Activated CD4-positive, alpha-beta T cell treated with anti-CD3 and anti-CD28 coated beads, Interleukin-2, Interleukin-4, amounts not matched to agents 100 ng/mL and 50 ng/mL, durations not matched to agents 16 hours and 8 hours (primary cell): ENCODE measurements at regions not wholly inside any gene's neighbourhood (a gene's known extent, or its start where the extent isn't known, plus 50 kb on each side); places are given as distances from the start of the nearest gene placed in this dataset.
A peak's percentile ranks its signal among the peaks of the same experiment; 100 is the strongest.

Experiments
- DNase-seq: peaks from one replicate; pipeline ENCODE4 v3.0.0-alpha.2; 2020; ENCODE audit warnings: low spot score

DNA sequence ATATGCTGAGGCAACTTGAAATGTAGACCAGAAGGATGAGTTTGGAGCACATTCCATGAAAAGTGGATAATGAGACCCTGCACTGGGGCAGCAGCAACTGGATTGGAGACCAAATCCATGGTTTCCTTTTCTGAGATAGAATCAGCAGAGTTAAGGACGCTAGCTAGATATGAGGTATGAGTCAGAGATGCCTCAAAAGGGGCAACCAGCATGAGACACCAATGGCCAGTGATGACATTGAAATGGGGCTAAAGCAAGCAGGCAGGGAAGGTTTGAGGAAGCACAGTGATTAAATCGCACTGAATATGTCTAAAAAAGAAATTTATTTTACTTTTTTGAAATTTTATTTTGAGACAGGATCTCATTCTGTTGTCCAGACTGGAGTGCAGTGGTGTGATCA lies 802.4 kb downstream of the TFAP2A start:
- DNase-seq: no peak

- no peak for DNase-seq
These were observed 804.1 kb downstream of the TFAP2A start for GRCh38 chr6:9610620-9611415.

DNA sequence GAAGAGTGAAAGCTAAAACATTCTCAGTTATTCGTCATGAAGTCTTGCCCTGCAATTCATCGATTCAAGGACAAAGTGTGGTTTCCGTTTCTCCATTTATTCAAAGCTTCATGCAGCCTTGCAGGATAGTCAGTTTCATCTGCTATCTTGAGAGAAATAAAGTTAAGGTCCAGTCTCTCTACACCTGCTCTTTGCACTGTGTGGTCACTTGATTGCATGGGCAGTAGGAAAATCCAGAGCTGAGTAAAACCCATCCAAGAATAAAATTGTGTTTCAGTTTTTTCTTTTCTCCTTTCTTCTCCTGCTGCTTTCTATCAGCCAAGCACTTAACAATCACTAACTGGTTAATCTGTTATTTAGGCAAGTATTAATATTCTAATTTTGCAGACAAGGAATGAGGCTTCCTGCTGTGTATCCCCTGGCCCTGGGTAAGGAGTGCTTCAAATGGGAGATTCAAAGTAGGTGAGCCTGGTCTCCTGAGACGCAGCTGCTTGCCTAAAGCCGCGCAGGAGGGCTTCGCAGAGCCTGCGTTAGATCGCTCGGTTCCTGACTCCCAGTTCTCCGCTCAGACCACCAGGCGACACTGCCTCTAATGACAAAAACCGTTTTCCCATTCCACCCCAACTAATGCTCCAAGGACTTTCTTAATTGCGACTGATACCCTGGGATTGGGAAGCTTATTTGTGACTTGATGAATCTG lies 808.3 kb downstream of the TFAP2A start:
- DNase-seq: no peak

DNA sequence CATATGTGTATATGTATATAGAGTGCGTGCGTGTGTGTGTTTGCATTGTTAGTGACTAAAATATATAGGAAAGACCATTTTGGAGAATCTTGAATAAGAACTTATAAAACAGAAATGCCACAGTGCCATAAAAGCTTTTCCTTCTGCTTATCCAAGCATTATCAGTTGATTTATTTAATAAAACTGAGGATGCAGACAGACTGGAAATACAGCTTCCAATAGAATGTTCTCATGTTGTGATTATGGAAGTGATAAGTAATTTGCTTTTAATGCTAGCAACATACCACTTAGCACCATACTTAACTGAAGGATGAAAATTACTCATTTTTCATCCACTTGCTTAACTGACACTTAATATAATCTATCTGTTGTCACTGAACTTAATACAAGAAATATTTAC lies 820.1 kb downstream of the TFAP2A start:
- no peak for DNase-seq

GRCh38 chr6:9593554-9593953 lies 821.3 kb downstream of the TFAP2A start:
- no peak for DNase-seq

DNA sequence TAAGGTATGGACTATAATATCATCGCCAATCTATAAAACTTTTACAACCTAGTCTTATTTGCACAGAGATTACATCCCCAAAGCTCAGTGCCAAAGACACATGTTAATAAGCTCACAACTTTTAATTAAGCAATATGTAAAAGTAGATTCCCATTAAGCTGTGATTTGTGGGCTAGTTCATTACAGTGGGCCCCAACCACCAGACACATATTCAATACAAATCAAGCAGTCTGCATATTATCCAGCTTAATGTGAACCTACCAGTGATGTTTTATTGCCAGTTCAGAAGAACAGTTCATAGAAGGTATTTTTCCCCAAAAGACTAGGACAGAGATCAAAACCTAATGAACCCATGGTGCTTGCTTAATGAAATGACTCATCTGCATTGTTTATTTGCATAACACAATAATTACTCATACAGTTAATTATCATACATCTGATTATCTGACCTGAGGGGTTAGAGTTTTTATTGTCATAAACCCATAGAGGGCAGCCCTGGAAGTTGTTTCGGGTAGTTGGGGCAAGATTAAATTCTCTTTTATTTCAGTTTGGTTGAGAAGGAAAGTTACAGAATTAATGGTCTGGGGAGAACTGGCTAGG lies 831.0 kb downstream of the TFAP2A start:
- DNase-seq: no peak

GRCh38 chr6:9581155-9581554 lies 833.7 kb downstream of the TFAP2A start:
- DNase-seq: no peak

- DNase-seq: no peak
These were observed 838.4 kb downstream of the TFAP2A start for GRCh38 chr6:9576521-9576920.

- no peak for DNase-seq
These were observed 848.8 kb downstream of the TFAP2A start for GRCh38 chr6:9566096-9566495.

DNA sequence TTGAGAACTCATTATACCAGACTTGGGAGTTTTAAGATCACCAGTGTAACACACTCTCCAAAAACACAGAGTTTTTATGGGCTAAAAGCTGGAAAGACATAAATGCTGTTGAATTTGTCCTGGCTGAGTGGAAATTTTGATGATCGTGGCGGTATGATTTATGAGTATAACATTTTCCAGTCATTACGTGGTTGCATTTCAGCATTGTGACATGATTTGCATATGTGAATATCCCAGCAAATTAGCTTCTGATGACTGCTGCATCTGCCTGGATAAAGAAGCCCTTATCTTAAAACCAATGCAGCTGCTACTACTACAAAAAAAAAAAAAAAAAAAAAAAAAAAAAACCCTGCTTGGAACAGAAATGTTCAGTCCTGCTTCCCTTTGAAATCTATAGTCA lies 850.9 kb downstream of the TFAP2A start:
- DNase-seq: no peak

DNA sequence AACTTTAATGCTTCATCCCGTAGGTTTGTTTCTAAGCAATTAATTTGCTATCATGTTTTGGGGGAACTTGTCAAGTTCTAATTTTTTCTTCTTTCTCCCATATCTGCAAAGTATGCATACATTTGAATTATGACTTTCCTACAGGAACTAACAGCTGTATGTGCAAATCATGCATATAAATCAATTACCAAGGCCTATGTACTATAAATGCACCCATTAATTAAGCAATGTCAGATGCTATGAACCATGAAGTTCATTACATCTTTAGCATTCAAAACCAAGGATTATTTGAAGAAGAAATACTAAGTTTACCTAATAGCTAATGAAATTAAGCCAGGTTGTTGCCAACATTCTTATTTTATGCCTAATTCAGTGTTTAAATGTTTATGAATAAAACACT lies 851.3 kb downstream of the TFAP2A start:
- no peak for DNase-seq

DNA sequence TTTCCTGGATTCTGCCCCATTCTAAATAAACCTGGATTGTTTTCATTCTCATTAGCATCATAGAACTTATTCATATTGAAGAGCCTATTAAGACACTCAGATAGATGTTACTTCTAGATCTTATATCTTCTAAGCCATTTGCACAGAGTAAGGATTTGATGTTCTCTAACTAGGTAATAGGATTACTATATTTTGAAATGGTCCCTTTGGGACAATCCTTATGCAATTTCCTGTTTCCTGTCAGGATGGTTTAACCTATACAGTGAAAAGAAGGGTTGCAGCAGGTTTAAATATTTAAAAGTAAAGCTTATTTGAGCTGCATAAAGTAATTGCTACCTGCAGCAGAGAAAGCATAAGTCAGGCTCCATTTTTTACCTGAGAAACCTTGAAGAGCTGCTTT lies 860.1 kb downstream of the TFAP2A start:
- no peak for DNase-seq

GRCh38 chr6:9554323-9554722 lies 860.6 kb downstream of the TFAP2A start:
- DNase-seq: no peak

DNA sequence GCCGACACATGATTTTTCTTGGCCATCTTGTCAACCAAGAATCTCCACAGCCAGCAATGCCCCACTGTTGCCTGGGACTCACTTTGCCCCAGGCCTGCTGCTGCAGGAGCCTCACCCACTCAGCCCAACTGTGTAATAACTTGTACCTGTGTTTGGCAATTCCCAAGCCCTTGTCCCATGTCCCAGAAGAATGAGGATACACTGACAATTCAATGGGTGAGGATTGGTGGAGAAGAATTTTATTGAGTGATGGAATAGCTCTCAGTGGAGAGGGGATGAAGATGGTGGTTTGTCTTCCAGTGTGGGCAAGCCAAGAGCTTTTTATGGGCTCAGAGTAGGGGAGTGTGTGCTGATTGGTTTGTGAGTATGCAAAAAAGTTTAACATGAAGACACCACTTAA lies 861.9 kb downstream of the TFAP2A start:
- DNase-seq: no peak

GRCh38 chr6:9543649-9544048 lies 871.2 kb downstream of the TFAP2A start:
- DNase-seq: no peak

DNA sequence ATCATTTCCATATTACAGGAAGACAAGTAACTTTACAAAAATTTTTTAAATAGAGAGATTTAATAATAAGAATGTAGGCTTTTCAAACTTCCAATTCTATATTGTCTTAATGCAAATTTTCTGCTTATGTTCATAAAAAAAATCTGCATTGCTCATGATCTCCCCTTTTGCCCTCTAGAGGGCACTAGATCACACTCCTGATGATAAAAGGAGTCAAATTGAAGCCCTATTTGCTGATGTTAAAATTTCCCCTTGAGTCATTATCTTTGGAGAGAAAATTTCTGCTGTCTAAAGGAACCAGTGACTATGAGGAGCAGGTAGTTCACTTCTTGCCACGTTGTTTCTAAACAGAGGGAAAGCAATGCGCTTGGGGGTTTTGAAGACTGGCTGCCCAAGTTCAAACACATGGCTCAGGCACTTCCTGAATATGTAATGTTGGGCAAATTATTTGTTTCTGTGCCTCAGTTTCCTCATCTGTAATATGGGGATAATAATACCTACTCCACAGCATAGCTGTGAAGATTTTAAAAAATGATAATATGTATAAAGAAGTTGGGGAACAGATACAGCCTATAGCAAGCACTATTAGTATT lies 874.2 kb downstream of the TFAP2A start:
- peak; percentile 33 for DNase-seq

GRCh38 chr6:9540126-9540525 lies 874.7 kb downstream of the TFAP2A start:
- no peak for DNase-seq

DNA sequence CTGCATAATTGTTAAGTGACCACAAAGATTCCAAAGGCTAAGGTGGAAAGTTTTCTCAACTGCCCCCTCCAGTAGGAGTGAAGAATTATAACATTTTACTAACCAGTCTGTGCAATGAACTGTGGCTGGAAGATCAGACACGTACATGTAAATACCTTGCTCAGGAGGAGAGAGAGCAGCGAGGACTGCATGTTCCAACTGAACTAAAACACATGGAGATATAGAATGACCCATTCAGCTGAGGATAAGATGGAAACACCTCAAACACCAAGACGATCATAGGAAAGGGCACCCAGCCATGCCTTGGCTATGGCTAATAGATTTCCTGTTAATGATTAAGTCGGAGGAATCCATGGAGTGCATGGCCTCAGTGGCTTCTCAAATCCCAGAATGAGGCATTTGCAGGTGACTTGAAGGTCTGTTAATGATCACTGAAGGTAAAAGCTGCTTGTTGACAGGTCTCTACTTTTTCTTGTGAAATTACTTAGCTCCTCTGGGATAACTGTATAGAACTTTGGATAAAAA lies 875.6 kb downstream of the TFAP2A start:
- no peak for DNase-seq

DNA sequence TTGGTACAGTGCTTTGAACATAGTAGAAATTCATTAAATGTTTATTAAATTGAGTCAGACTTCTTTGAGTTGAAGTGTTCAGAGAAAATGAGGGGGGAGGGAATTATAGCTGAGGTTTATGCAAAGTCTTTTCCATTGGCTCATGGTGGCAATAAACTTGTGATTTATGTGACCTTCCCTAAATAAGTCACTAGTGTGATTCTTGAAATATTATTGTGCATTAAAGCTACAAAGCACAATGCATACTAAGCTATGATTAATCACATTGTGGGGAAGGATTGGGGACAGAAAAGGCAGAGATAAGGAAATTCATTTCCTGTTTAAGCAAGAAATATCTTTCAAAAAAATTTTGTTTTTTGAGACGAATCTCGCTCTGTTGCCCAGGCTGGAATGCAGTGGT lies 877.5 kb downstream of the TFAP2A start:
- DNase-seq: no peak

- DNase-seq: no peak
These were observed 879.8 kb downstream of the TFAP2A start for GRCh38 chr6:9535106-9535505.

GRCh38 chr6:9532621-9533557 lies 882.0 kb downstream of the TFAP2A start:
- no peak for DNase-seq
